Cardiac muscle cell (in vitro differentiated cells and primary cell): ENCODE measurements at regions not wholly inside any gene's neighbourhood (a gene's known extent, or its start where the extent isn't known, plus 50 kb on each side); places are given as distances from the start of the nearest gene placed in this dataset.

Experiments
- DNase-seq, 2 donors: peaks; one replicate each; pipeline versions ENCODE4 v3.0.0 to v3.0.0-alpha.2; 2010 to 2017; ENCODE audit warnings: low read depth in 1 of 2, low spot score in 1 of 2
- H3K27ac ChIP-seq: fragments of 200-600 bp; sonication (generic); 2 replicates; pipeline ENCODE4 v1.5.1; 2016
- H3K27me3 ChIP-seq: fragments of 200-600 bp; sonication (generic); 2 replicates; pipeline ENCODE4 v1.6.0; 2016; ENCODE audit warnings: control low read depth
- H3K36me3 ChIP-seq: fragments of 200-600 bp; sonication (generic); 2 replicates; pipeline ENCODE4 v1.5.1; 2016; ENCODE audit warnings: control low read depth
- H3K4me1 ChIP-seq: fragments of 200-600 bp; sonication (generic); 2 replicates; pipeline ENCODE4 v1.8.1; 2017; ENCODE audit warnings: low read depth, mild to moderate bottlenecking, mixed run types
- H3K4me3 ChIP-seq: fragments of 200-600 bp; sonication (generic); 2 replicates; pipeline ENCODE4 v1.5.1; 2016; ENCODE audit warnings: mild to moderate bottlenecking
- H3K9me3 ChIP-seq: fragments of 200-600 bp; sonication (generic); 2 replicates; pipeline ENCODE4 v1.5.1; 2017; ENCODE audit warnings: low read depth, mild to moderate bottlenecking, control low read depth
- CTCF ChIP-seq: IDR thresholded peaks from 2 replicates; pipeline ENCODE4 v1.5.1; 2012; ENCODE audit warnings: low read depth, mild to moderate bottlenecking, low read length

GRCh38 chr6:91330896-91331295 is 744.0 kb upstream of the MAP3K7 start:
- no peak overlapping the region for H3K27ac ChIP-seq
- no peak for TF ChIP-seq CTCF

GRCh38 chr6:91328241-91328640 is 741.4 kb upstream of the MAP3K7 start:
- Histone ChIP-seq H3K4me1 (no peaks in the 10 kb centered on the region), H3K9me3 (no peaks in the 10 kb centered on the region), H3K27me3 (no peaks in the 10 kb centered on the region), H3K27ac (no peak overlapping the region), H3K36me3 (no peaks in the 10 kb centered on the region), H3K4me3 (no peak overlapping the region)
- TF ChIP-seq CTCF: no peak
- DNase-seq: no peak

More at GRCh38 chr6:91330896-91331295, 744.0 kb upstream of the MAP3K7 start:
- H3K4me1 ChIP-seq: no peaks in the 10 kb centered on the region
- no peaks in the 10 kb centered on the region for H3K9me3 ChIP-seq
- H3K27me3 ChIP-seq: no peaks in the 10 kb centered on the region
- no peaks in the 10 kb centered on the region for H3K36me3 ChIP-seq
- no peak for DNase-seq
- no peak overlapping the region for H3K4me3 ChIP-seq

GRCh38 chr6:91324711-91325110 is 737.8 kb upstream of the MAP3K7 start:
- no peak overlapping the region for H3K4me3 ChIP-seq
- no peak for DNase-seq
- no peak overlapping the region for H3K27ac ChIP-seq
- H3K27me3 ChIP-seq: no peaks in the 10 kb centered on the region
- TF ChIP-seq CTCF: no peak
- H3K36me3 ChIP-seq: no peaks in the 10 kb centered on the region
- no peaks in the 10 kb centered on the region for H3K4me1 ChIP-seq
- H3K9me3 ChIP-seq: no peaks in the 10 kb centered on the region

- no peak overlapping the region for H3K4me3 ChIP-seq
- H3K27me3 ChIP-seq: no peaks in the 10 kb centered on the region
- H3K27ac ChIP-seq: no peak overlapping the region
- DNase-seq: no peak
- no peaks in the 10 kb centered on the region for H3K9me3 ChIP-seq
- H3K4me1 ChIP-seq: no peaks in the 10 kb centered on the region
- no peak for TF ChIP-seq CTCF
- H3K36me3 ChIP-seq: no peaks in the 10 kb centered on the region
Measured at GRCh38 chr6:91317984-91318383, 731.1 kb upstream of the MAP3K7 start.

GRCh38 chr6:91317247-91317835 is 730.5 kb upstream of the MAP3K7 start:
- Histone ChIP-seq H3K27ac (no peak overlapping the region), H3K36me3 (no peaks in the 10 kb centered on the region), H3K4me1 (peaks cover 2% of the 10 kb centered on the region), H3K27me3 (no peaks in the 10 kb centered on the region), H3K9me3 (no peaks in the 10 kb centered on the region), H3K4me3 (no peak overlapping the region)
- DNase-seq: no peak
- no peak for TF ChIP-seq CTCF
